Heart left ventricle (tissue), 16 donors: ENCODE measurements at regions not wholly inside any gene's neighbourhood (a gene's known extent, or its start where the extent isn't known, plus 50 kb on each side); places are given as distances from the start of the nearest gene placed in this dataset.

Source experiments
- ATAC-seq, 4 donors: fragments of 200-7000 bp; cut with Tn5 transposase; one replicate each; pipeline ENCODE4 v1.9.1; 2020 to 2022; ENCODE audit warnings: moderate library complexity in 4 of 4, mild to moderate bottlenecking in 3 of 4, moderate number of reproducible peaks in 1 of 4
- DNase-seq, 5 donors: peaks; one replicate each; pipeline ENCODE4 v3.0.0-alpha.2; 2020
- H3K27ac ChIP-seq, 12 donors: fragments of 200-600 bp; sonication (generic) in 4 of 12; one replicate each; pipeline versions ENCODE4 v1.5.0 to v1.8.0; 2016 to 2022; ENCODE audit warnings: mild to moderate bottlenecking in 2 of 12
- H3K27me3 ChIP-seq, 9 donors: fragments of 200-600 bp; sonication (generic) in 2 of 9; one replicate each; pipeline versions ENCODE4 v1.5.1 to v1.8.0; 2016 to 2022; ENCODE audit warnings: mild to moderate bottlenecking in 3 of 9
- H3K36me3 ChIP-seq, 9 donors: fragments of 200-600 bp; sonication (generic) in 2 of 9; one replicate each; pipeline versions ENCODE4 v1.5.0 to v1.8.0; 2018 to 2022; ENCODE audit warnings: mild to moderate bottlenecking in 2 of 9
- H3K4me1 ChIP-seq, 12 donors: fragments of 200-600 bp; sonication (generic) in 4 of 12; one replicate each; pipeline versions ENCODE4 v1.5.0 to v1.8.0; 2016 to 2022; ENCODE audit warnings: mild to moderate bottlenecking in 3 of 12
- H3K4me3 ChIP-seq, 12 donors: fragments of 200-600 bp; sonication (generic) in 4 of 12; one replicate each; pipeline versions ENCODE4 v1.5.0 to v1.8.0; 2017 to 2022; ENCODE audit warnings: mild to moderate bottlenecking in 9 of 12, moderate library complexity in 4 of 12
- H3K9me3 ChIP-seq, 12 donors: fragments of 200-600 bp; sonication (generic) in 4 of 12; one replicate each; pipeline versions ENCODE4 v1.5.0 to v1.8.0; 2016 to 2022; ENCODE audit warnings: mild to moderate bottlenecking in 1 of 12
- POLR2A ChIP-seq, 2 donors: fragments of 450-650 bp; IDR thresholded peaks; one replicate each; pipeline ENCODE4 v1.6.1; 2017; ENCODE audit warnings: antibody characterized with exemption in 2 of 2, mild to moderate bottlenecking in 2 of 2, moderate library complexity in 2 of 2
- WGBS, 4 donors: extraction: QIAGEN DNeasy Blood & Tissue Kit in 2 of 4; methylation state at CpG; one replicate each; pipeline versions ENCODE4 v1.1.5 to v1.1.7; 2013 to 2018; 5-methylcytosine and 5-hydroxymethylcytosine counted together
- intact Hi-C, 10 donors: fragments of 100-400 bp; cut with DNase I; formaldehyde crosslinking; loops; one replicate each; pipeline versions ENCODE4 v1.11.1 to v1.14.2; 2022
- TF ChIP-seq, protein P1 (sequence below), 12 donors: fragments of 200-600 bp; sonication (generic) in 4 of 12; IDR thresholded peaks; one replicate each; pipeline versions ENCODE4 v1.5.0 to v1.8.0; 2018 to 2022; ENCODE audit warnings: antibody characterized with exemption in 12 of 12, mild to moderate bottlenecking in 5 of 12
- donor health status: ischemic (EF 13 %, LVEDD 7.1; RV severe dilation, severe dysfunction).
- donor health status: healthy with polysubstance abuse.
- donor health status: DM: no; HTN: yes; CAD: no.
- donor health status: DM: no; HTN: no; CAD: no.
- donor health status: ischemic (EF 25% LVEDD 6.9; RV normal size, moderate dysfunction).
- donor health status: ischemic (EF 25% LVEDD 5.7; RV mildly dilated, moderate dysfunction).
- donor health status: healthy.
- donor health status: DM: yes; HTN: yes; CAD: no.
- donor health status: ischemic (EF 35%, LVEDD 5.7; RV mildly dilated, moderate dysfunction).
- donor health status: nonischemic (EF 11% LVEDD 7.7; RV severe dilation, severe dysfunction).
- donor health status: DM: yes; HTN: yes; CAD: no.
- donor health status: PGD.
- donor health status: ischemic (EF 29% LVEDD 5.4; RV normal size, mild dysfunction).
- donor health status: nonischemic (EF 23%, LVEDD 6.1; RV moderate dilation, normal function).

- Histone ChIP-seq H3K4me1 (no peaks in the 10 kb centered on the region), H3K9me3 (peaks cover 0 to 13% (median 2%) of the 10 kb centered on the region in 12 donors), H3K27ac (no peak overlapping the region), H3K27me3 (no peaks in the 10 kb centered on the region), H3K4me3 (no peak overlapping the region), H3K36me3 (no peaks in the 10 kb centered on the region)
- 81 to 91% (median 83%) methylated on average over 5 of the region's 5 CpGs for WGBS, 4 donors
- no peak for ATAC-seq
- intact Hi-C loops = no loop called here
- TF ChIP-seq, protein P1, sequence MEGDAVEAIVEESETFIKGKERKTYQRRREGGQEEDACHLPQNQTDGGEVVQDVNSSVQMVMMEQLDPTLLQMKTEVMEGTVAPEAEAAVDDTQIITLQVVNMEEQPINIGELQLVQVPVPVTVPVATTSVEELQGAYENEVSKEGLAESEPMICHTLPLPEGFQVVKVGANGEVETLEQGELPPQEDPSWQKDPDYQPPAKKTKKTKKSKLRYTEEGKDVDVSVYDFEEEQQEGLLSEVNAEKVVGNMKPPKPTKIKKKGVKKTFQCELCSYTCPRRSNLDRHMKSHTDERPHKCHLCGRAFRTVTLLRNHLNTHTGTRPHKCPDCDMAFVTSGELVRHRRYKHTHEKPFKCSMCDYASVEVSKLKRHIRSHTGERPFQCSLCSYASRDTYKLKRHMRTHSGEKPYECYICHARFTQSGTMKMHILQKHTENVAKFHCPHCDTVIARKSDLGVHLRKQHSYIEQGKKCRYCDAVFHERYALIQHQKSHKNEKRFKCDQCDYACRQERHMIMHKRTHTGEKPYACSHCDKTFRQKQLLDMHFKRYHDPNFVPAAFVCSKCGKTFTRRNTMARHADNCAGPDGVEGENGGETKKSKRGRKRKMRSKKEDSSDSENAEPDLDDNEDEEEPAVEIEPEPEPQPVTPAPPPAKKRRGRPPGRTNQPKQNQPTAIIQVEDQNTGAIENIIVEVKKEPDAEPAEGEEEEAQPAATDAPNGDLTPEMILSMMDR (IDR thresholded peaks at IDR 0.05) = no peak
- TF ChIP-seq POLR2A (IDR thresholded peaks at IDR 0.05) = no peak
- DNase-seq = no peak
Measured at GRCh38 chr13:29969286-29969685, 118.9 kb upstream of the UBL3 start.

- intact Hi-C loops = no loop called here
- TF ChIP-seq POLR2A (IDR thresholded peaks at IDR 0.05) = no peak
- TF ChIP-seq, protein P1 (IDR thresholded peaks at IDR 0.05) = no peak
Measured at GRCh38 chr13:29964181-29964845, 113.9 kb upstream of the UBL3 start.

GRCh38 chr13:29963089-29963488, 112.7 kb upstream of the UBL3 start:
- Histone ChIP-seq H3K4me1 (no peaks in the 10 kb centered on the region), H3K36me3 (no peaks in the 10 kb centered on the region), H3K27ac (no peak overlapping the region), H3K4me3 (no peak overlapping the region), H3K27me3 (peaks cover 0 to 4% (median 0%) of the 10 kb centered on the region in 9 donors), H3K9me3 (peaks cover 0 to 13% (median 2%) of the 10 kb centered on the region in 12 donors)
- no peak for DNase-seq
- no peak for ATAC-seq
- WGBS, 4 donors = 48 to 71% (median 60%) methylated on average over 3 of the region's 3 CpGs
- intact Hi-C loops = no loop called here
- TF ChIP-seq, protein P1 (IDR thresholded peaks at IDR 0.05) = no peak
- no peak for TF ChIP-seq POLR2A (IDR thresholded peaks at IDR 0.05)

More at GRCh38 chr13:29964181-29964845, 113.9 kb upstream of the UBL3 start:
- H3K27ac ChIP-seq = no peak overlapping the region
- H3K9me3 ChIP-seq = peaks cover 0 to 13% (median 2%) of the 10 kb centered on the region in 12 donors
- no peaks in the 10 kb centered on the region for H3K4me1 ChIP-seq
- WGBS, 4 donors = 82 to 89% (median 84%) methylated on average over 10 of the region's 10 CpGs
- no peak for ATAC-seq
- no peak overlapping the region for H3K4me3 ChIP-seq
- H3K36me3 ChIP-seq = no peaks in the 10 kb centered on the region
- no peak for DNase-seq
- peaks cover 0 to 4% (median 0%) of the 10 kb centered on the region in 9 donors for H3K27me3 ChIP-seq

GRCh38 chr13:29961036-29961670, 110.7 kb upstream of the UBL3 start:
- TF ChIP-seq POLR2A (IDR thresholded peaks at IDR 0.05) = no peak
- TF ChIP-seq, protein P1 (IDR thresholded peaks at IDR 0.05) = no peak
- intact Hi-C loops = no loop called here
- Histone ChIP-seq H3K36me3 (no peaks in the 10 kb centered on the region), H3K9me3 (peaks cover 0 to 3% (median 0%) of the 10 kb centered on the region in 12 donors), H3K4me3 (no peak overlapping the region), H3K4me1 (no peaks in the 10 kb centered on the region), H3K27me3 (peaks cover 0 to 5% (median 0%) of the 10 kb centered on the region in 9 donors), H3K27ac (no peak overlapping the region)
- ATAC-seq (no peak), DNase-seq (no peak)
- WGBS, 4 donors = 81 to 84% (median 82%) methylated on average over 14 of the region's 14 CpGs
